Upper lobe of left lung (tissue), 6 donors: ENCODE measurements at regions not wholly inside any gene's neighbourhood (a gene's known extent, or its start where the extent isn't known, plus 50 kb on each side); places are given as distances from the start of the nearest gene placed in this dataset.

Experiments
- ATAC-seq, 2 donors: fragments of 200-7000 bp; cut with Tn5 transposase; one replicate each; pipeline ENCODE4 v1.9.1; 2022; ENCODE audit warnings: mild to moderate bottlenecking in 2 of 2, moderate library complexity in 2 of 2; ENCODE audit not compliant: low FRiP score in 2 of 2
- DNase-seq, 2 donors: peaks; one replicate each; pipeline ENCODE4 v3.0.0-alpha.2; 2019 to 2020
- H3K27ac ChIP-seq, 4 donors: fragments of 200-600 bp; sonication (generic); one replicate each; pipeline ENCODE4 v1.5.1; 2016 to 2019
- H3K27me3 ChIP-seq, 4 donors: fragments of 200-600 bp; sonication (generic); one replicate each; pipeline ENCODE4 v1.5.1; 2017 to 2019
- H3K36me3 ChIP-seq, 4 donors: fragments of 200-600 bp; sonication (generic); one replicate each; pipeline ENCODE4 v1.5.1; 2016 to 2019
- H3K4me1 ChIP-seq, 4 donors: fragments of 200-600 bp; sonication (generic); one replicate each; pipeline ENCODE4 v1.5.1; 2018 to 2019
- H3K4me3 ChIP-seq, 4 donors: fragments of 200-600 bp; sonication (generic); one replicate each; pipeline ENCODE4 v1.5.1; 2017 to 2019; ENCODE audit warnings: mild to moderate bottlenecking in 2 of 4, moderate library complexity in 1 of 4
- H3K9me3 ChIP-seq, 4 donors: fragments of 200-600 bp; sonication (generic); one replicate each; pipeline ENCODE4 v1.5.1; 2018 to 2019
- EP300 ChIP-seq, 4 donors: sonication (generic); formaldehyde crosslinking; IDR thresholded peaks; one replicate each; pipeline ENCODE4 v1.5.1; 2017; ENCODE audit warnings: antibody characterized with exemption in 4 of 4, control low read depth in 2 of 4
- POLR2A ChIP-seq, 4 donors: fragments of 450-650 bp; IDR thresholded peaks; one replicate each; pipeline ENCODE4 v1.5.1; 2016 to 2017; ENCODE audit warnings: antibody characterized with exemption in 4 of 4, mild to moderate bottlenecking in 2 of 4
- POLR2AphosphoS5 ChIP-seq, 2 donors: sonication (generic); formaldehyde crosslinking; IDR thresholded peaks; one replicate each; pipeline ENCODE4 v1.5.1; 2017; ENCODE audit warnings: antibody characterized with exemption in 2 of 2
- WGBS, 2 donors: methylation state at CpG; one replicate each; pipeline ENCODE4 v1.1.5; 2017 to 2018; 5-methylcytosine and 5-hydroxymethylcytosine counted together
- TF ChIP-seq, protein P1 (sequence below), 6 experiments: fragments of 450-650 bp in 4 of 6; fragments of 200-600 bp in 2 of 6; sonication (generic) in 2 of 6; IDR thresholded peaks; one replicate each; pipeline ENCODE4 v1.5.1; 2016 to 2019; ENCODE audit warnings: antibody characterized with exemption in 6 of 6
- donor health status: DM: no; HTN: no; CAD: no; lungs with moderate emphysema.
- donor health status: DM: no; HTN: yes; CAD: no; lungs with severe emphysema.

DNA sequence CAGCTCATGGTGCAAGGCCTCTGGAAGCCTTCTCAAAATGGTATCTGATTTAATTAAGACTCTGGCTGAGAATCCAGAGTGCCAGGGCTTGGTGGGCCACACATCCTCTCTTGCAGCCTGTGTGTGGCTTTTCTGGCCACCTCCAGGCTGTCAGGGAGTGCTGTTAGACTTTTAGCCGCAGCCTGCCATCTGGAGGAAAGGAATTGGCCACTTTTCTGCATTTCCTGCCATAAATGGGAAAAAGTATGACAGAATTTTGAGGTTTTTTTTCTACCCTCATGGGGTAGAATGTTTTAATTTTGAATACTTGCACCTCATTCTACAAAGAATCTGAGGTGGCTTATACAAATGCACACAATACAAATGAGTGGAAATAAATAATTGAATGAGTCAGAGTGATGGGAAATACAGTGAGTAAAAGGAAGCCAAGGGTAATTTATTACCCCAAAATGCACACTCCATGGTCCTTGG, 218.4 kb downstream of the ADAMTS15 start:
- no peaks in the 10 kb centered on the region for H3K9me3 ChIP-seq
- ATAC-seq (no peak), DNase-seq (no peak)
- TF ChIP-seq EP300 (IDR thresholded peaks at IDR 0.05), result no peak
- TF ChIP-seq, protein P1, sequence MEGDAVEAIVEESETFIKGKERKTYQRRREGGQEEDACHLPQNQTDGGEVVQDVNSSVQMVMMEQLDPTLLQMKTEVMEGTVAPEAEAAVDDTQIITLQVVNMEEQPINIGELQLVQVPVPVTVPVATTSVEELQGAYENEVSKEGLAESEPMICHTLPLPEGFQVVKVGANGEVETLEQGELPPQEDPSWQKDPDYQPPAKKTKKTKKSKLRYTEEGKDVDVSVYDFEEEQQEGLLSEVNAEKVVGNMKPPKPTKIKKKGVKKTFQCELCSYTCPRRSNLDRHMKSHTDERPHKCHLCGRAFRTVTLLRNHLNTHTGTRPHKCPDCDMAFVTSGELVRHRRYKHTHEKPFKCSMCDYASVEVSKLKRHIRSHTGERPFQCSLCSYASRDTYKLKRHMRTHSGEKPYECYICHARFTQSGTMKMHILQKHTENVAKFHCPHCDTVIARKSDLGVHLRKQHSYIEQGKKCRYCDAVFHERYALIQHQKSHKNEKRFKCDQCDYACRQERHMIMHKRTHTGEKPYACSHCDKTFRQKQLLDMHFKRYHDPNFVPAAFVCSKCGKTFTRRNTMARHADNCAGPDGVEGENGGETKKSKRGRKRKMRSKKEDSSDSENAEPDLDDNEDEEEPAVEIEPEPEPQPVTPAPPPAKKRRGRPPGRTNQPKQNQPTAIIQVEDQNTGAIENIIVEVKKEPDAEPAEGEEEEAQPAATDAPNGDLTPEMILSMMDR (IDR thresholded peaks at IDR 0.05), result peak in 1 of 6 experiments; percentile 5
- no peak for TF ChIP-seq POLR2AphosphoS5 (IDR thresholded peaks at IDR 0.05)
- TF ChIP-seq POLR2A (IDR thresholded peaks at IDR 0.05), result no peak
- H3K4me1 ChIP-seq, result no peaks in the 10 kb centered on the region
- no peak overlapping the region for H3K4me3 ChIP-seq
- 50 to 56% methylated on average over 1 of the region's 1 CpG for WGBS, 2 donors
- no peaks in the 10 kb centered on the region for H3K36me3 ChIP-seq
- H3K27me3 ChIP-seq, result no peaks in the 10 kb centered on the region
- H3K27ac ChIP-seq, result no peak overlapping the region

DNA sequence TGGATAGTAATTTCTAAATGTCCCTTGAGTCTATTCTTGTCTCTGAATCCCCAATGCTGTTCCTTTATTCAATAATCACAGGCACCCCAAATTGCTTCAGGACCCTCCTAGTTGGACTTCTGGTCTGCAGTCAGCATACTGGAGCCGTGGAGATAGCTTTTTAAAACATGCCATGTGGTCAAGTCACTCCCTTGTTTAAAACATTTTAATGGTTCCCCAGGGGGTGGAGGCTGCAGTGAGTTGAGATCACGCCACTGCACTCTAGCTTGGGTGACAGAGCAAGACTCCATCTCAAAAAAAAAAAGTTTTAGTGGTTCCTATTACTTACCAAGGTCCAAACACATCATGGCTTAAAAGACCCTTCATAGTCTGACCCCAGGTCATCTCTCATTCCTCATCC, 220.3 kb downstream of the ADAMTS15 start:
- Histone ChIP-seq H3K4me1 (no peaks in the 10 kb centered on the region), H3K4me3 (no peak overlapping the region), H3K27me3 (no peaks in the 10 kb centered on the region), H3K36me3 (no peaks in the 10 kb centered on the region), H3K27ac (no peak overlapping the region), H3K9me3 (no peaks in the 10 kb centered on the region)
- TF ChIP-seq POLR2AphosphoS5 (IDR thresholded peaks at IDR 0.05) (no peak), POLR2A (IDR thresholded peaks at IDR 0.05) (no peak), EP300 (IDR thresholded peaks at IDR 0.05) (no peak)
- TF ChIP-seq, protein P1 (IDR thresholded peaks at IDR 0.05), result no peak
- ATAC-seq, result no peak
- no peak for DNase-seq
- 68 to 82% methylated on average over 2 of the region's 2 CpGs for WGBS, 2 donors

DNA sequence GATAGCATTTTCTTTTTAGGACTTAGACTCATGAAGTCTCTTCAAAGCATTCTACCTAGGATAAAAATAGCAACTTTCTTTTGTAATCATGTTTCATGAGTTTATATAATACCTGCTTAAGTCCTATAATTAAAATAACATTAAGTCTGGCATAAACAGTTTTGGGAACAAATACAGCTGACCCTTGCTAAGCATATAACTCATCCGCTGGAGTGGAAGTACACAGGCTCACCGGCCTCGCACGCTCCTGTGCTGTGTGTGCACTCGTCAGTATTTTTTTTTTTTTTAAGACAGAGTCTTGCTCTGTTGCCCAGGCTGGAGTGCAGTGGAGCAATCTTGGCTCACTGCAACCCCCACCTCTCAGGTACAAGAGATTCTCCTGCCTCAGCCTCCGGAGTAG, 221.8 kb downstream of the ADAMTS15 start:
- WGBS, 2 donors, result 88 to 93% methylated on average over 6 of the region's 6 CpGs
- no peak overlapping the region for H3K27ac ChIP-seq
- TF ChIP-seq POLR2A (IDR thresholded peaks at IDR 0.05), result no peak
- TF ChIP-seq EP300 (IDR thresholded peaks at IDR 0.05), result no peak
- no peak for TF ChIP-seq POLR2AphosphoS5 (IDR thresholded peaks at IDR 0.05)
- TF ChIP-seq, protein P1 (IDR thresholded peaks at IDR 0.05), result no peak
- H3K36me3 ChIP-seq, result no peaks in the 10 kb centered on the region
- ATAC-seq, result no peak
- DNase-seq, result no peak
- no peaks in the 10 kb centered on the region for H3K4me1 ChIP-seq
- no peak overlapping the region for H3K4me3 ChIP-seq
- H3K9me3 ChIP-seq, result no peaks in the 10 kb centered on the region
- H3K27me3 ChIP-seq, result no peaks in the 10 kb centered on the region

DNA sequence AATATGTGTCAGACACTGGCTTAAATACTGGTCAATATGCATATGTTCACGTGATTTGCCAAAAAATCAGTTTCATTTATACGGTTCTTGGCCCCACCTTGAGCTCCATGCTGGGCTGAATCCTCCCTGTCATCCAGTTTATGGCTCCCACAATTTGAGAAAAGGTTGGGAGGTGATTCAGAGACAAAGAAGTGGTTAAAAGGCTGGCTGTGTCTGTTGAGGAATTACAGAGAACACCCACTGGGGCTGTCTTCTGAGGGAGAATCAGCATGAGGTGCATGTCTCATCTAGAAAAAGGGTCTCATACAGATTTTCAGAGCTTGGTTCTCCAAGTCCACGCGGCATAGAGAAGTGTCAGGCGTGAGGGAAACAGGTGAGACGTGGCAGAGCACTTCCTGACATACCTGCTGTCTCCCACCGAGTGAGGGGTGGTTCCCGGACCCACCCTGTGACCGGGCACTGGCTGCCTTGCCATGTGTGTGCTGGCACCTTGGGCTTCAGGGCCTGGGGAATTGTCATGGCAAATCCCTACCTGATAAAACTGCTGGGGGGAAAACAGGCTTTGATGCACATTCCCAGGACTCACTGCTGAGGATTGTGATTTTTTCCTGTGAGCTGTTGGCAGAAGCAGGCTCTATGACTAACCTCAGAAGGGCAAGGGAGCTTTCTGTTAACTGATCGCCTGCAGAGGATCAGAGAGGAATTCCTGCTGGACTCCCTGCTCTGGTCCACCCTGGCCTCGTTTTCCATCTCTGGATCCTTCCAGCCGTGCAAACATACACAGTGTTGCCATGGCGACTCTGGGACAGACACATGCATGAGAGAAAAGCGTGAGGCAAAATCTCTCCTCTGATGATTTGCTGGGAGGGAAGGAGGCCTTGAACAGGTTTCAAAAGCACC, 223.6 kb downstream of the ADAMTS15 start:
- DNase-seq (peak in 1 of 2 donors; percentile 49), ATAC-seq (peak in 1 of 2 donors; percentile 81)
- H3K9me3 ChIP-seq, result no peaks in the 10 kb centered on the region
- TF ChIP-seq EP300 (IDR thresholded peaks at IDR 0.05) (no peak), POLR2AphosphoS5 (IDR thresholded peaks at IDR 0.05) (no peak), POLR2A (IDR thresholded peaks at IDR 0.05) (no peak)
- TF ChIP-seq, protein P1 (IDR thresholded peaks at IDR 0.05), result no peak
- H3K27ac ChIP-seq, result no peak overlapping the region
- no peaks in the 10 kb centered on the region for H3K27me3 ChIP-seq
- H3K4me1 ChIP-seq, result peaks cover 0 to 4% (median 0%) of the 10 kb centered on the region in 4 donors
- no peak overlapping the region for H3K4me3 ChIP-seq
- H3K36me3 ChIP-seq, result no peaks in the 10 kb centered on the region
- WGBS, 2 donors, result 63 to 71% methylated on average over 14 of the region's 14 CpGs
